Fibroblast of lung (primary cell): ENCODE measurements at regions not wholly inside any gene's neighbourhood (a gene's known extent, or its start where the extent isn't known, plus 50 kb on each side); places are given as distances from the start of the nearest gene placed in this dataset.

Experiments
- EZH2 ChIP-seq: IDR thresholded peaks from 2 replicates; pipeline ENCODE4 v1.5.1; 2012; ENCODE audit warnings: low read length, control low read depth, mild to moderate bottlenecking; ENCODE audit errors: missing control alignments
- TF ChIP-seq, protein P1 (sequence below), 2 donors: IDR thresholded peaks in 1 of 2; conservative IDR thresholded peaks in 1 of 2; 1 replicate in 1 of 2; 2 replicates in 1 of 2; pipeline ENCODE4 v1.5.1; 2011 to 2012; ENCODE audit warnings: low read length in 2 of 2, control low read depth in 1 of 2, inconsistent platforms in 1 of 2, low read depth in 1 of 2, mild to moderate bottlenecking in 1 of 2

DNA sequence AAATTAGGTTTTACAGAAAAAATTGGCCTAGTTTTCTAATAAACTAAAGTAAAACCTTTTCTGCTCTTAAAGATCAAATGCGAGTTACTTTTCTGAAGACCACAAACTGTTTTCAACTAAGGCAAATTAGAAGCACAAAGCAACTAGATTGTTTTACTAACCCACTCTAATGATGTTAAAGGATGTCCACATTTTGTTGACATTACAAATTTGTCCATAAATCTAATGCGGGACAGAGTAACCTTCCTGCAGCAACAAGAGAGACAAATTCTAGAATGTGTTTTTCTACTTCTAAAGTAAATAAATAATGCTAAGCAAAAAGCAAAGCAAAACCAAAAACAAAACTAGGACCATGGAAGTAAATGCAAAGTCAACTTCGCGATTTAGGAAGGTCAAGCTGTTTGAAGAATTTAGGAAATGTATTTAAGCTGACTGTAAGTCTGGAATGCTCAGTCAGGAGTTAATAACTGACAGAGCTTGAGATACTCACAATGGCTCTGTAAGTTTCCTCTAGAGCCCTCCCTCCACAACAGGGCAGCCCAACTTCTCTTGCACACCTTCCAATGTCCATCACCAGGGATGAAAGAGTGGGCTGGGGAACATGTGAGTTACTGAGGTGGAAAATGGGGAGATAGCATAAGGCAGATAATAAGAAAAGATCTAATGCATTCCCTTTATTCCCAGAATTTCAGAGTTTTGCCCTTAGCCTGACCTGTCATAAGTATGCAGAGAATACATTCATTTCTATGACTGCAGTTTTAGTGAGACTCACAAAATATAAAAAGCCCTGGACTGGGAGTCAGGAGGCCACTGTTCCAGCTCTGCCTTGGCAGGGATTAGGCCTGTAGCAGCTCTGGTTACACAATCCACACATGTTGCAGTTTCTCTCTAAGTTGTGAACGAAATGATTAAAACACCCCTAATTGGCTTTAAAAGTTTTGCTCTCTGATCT, 158.8 kb downstream of the FOXA2 start:
- no peak for TF ChIP-seq EZH2
- TF ChIP-seq, protein P1, sequence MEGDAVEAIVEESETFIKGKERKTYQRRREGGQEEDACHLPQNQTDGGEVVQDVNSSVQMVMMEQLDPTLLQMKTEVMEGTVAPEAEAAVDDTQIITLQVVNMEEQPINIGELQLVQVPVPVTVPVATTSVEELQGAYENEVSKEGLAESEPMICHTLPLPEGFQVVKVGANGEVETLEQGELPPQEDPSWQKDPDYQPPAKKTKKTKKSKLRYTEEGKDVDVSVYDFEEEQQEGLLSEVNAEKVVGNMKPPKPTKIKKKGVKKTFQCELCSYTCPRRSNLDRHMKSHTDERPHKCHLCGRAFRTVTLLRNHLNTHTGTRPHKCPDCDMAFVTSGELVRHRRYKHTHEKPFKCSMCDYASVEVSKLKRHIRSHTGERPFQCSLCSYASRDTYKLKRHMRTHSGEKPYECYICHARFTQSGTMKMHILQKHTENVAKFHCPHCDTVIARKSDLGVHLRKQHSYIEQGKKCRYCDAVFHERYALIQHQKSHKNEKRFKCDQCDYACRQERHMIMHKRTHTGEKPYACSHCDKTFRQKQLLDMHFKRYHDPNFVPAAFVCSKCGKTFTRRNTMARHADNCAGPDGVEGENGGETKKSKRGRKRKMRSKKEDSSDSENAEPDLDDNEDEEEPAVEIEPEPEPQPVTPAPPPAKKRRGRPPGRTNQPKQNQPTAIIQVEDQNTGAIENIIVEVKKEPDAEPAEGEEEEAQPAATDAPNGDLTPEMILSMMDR (conservative IDR thresholded peaks at IDR 0.05 in 1 of 2, IDR thresholded peaks at IDR 0.05 in 1 of 2; ENCODE audit: low read depth in 1 of 2, low read length in 2 of 2): no peak
